Neural progenitor cell (in vitro differentiated cells): ENCODE measurements at regions not wholly inside any gene's neighbourhood (a gene's known extent, or its start where the extent isn't known, plus 50 kb on each side); places are given as distances from the start of the nearest gene placed in this dataset.

Experiments
- DNase-seq: peaks from one replicate; pipeline ENCODE4 v3.0.0-alpha.2; 2016; ENCODE audit warnings: low spot score
- H2AFZ ChIP-seq: fragments of 200-600 bp; sonication (generic); replicated peaks from 2 replicates; pipeline ENCODE4 v1.6.1; 2016; ENCODE audit warnings: antibody characterized with exemption
- H3F3A ChIP-seq: fragments of 200-600 bp; sonication (generic); 2 replicates; pipeline ENCODE4 v1.6.1; 2016; ENCODE audit warnings: antibody characterized with exemption, low read depth
- H3K27ac ChIP-seq: fragments of 200-600 bp; sonication (generic); 2 replicates; pipeline ENCODE4 v1.5.1; 2016; ENCODE audit warnings: mild to moderate bottlenecking
- H3K27me3 ChIP-seq: fragments of 200-600 bp; sonication (generic); 2 replicates; pipeline ENCODE4 v1.6.1; 2016; ENCODE audit warnings: mild to moderate bottlenecking, moderate library complexity
- H3K36me3 ChIP-seq: fragments of 200-600 bp; sonication (generic); 2 replicates; pipeline ENCODE4 v1.5.1; 2016
- H3K4me1 ChIP-seq: fragments of 200-600 bp; sonication (generic); 2 replicates; pipeline ENCODE4 v1.6.1; 2016; ENCODE audit warnings: mixed run types
- H3K4me2 ChIP-seq: fragments of 200-600 bp; sonication (generic); 2 replicates; pipeline ENCODE4 v1.6.1; 2016
- H3K4me3 ChIP-seq: fragments of 200-600 bp; sonication (generic); 2 replicates; pipeline ENCODE4 v1.5.1; 2016
- H3K79me2 ChIP-seq: fragments of 200-600 bp; sonication (generic); 2 replicates; pipeline ENCODE4 v1.6.1; 2016; ENCODE audit warnings: low read depth
- H3K9ac ChIP-seq: fragments of 200-600 bp; sonication (generic); 2 replicates; pipeline ENCODE4 v1.6.1; 2016
- H3K9me3 ChIP-seq: fragments of 200-600 bp; sonication (generic); 2 replicates; pipeline ENCODE4 v1.5.1; 2016; ENCODE audit warnings: low read depth
- H4K20me1 ChIP-seq: fragments of 200-600 bp; sonication (generic); 2 replicates; pipeline ENCODE4 v1.6.1; 2016; ENCODE audit warnings: low read depth
- H3K27ac Mint-ChIP-seq: 3 replicates; pipeline ENCODE4 v1.8.0; 2021; ENCODE audit warnings: mixed read lengths
- H3K27me3 Mint-ChIP-seq: 2 replicates; pipeline ENCODE4 v1.8.0; 2022; ENCODE audit warnings: low read depth, mild to moderate bottlenecking, inconsistent platforms, moderate library complexity, mixed read lengths; ENCODE audit not compliant: insufficient read depth
- H3K36me3 Mint-ChIP-seq: 3 replicates; pipeline ENCODE4 v1.8.0; 2021; ENCODE audit warnings: mixed read lengths
- H3K4me1 Mint-ChIP-seq: 3 replicates; pipeline ENCODE4 v1.8.0; 2021; ENCODE audit warnings: mixed read lengths
- H3K4me3 Mint-ChIP-seq: 3 replicates; pipeline ENCODE4 v1.8.0; 2021; ENCODE audit warnings: mild to moderate bottlenecking, moderate library complexity, mixed read lengths
- H3K9me3 Mint-ChIP-seq: 3 replicates; pipeline ENCODE4 v1.8.0; 2020; ENCODE audit warnings: mixed read lengths
- EZH2 ChIP-seq: fragments of 200-600 bp; sonication (generic); IDR thresholded peaks from 2 replicates; pipeline ENCODE4 v1.6.1; 2017; ENCODE audit warnings: antibody characterized with exemption, mild to moderate bottlenecking, moderate library complexity
- EZH2phosphoT487 ChIP-seq: fragments of 200-600 bp; sonication (generic); IDR thresholded peaks from 2 replicates; pipeline ENCODE4 v1.6.1; 2017; ENCODE audit warnings: antibody characterized with exemption
- TF ChIP-seq, protein P1 (sequence below): fragments of 200-600 bp; sonication (generic); IDR thresholded peaks from 2 replicates; pipeline ENCODE4 v1.5.1; 2017; ENCODE audit warnings: antibody characterized with exemption, mild to moderate bottlenecking

DNA sequence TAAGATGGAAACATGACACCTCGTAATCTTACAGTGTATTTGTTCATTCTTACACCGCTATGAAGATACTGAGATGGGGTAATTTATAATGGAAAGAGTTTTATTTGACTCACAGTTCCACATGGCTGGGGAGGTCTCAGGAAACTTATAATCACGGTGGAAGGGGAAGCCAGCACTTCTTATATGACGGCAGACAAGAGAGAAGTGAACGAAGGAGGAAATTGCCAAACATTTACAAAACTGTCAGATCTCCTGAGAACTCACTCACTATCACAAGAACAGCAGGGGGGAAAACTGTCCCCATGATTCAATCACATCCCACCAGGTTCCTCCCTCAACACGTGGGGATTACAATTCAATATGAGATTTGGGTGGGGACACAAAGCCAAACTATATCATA is 282.3 kb downstream of the HGF start:
- no peak overlapping the region for H3K27ac Mint-ChIP-seq
- Histone ChIP-seq H3F3A (no peaks in the 10 kb centered on the region), H2AFZ (no peak overlapping the region), H4K20me1 (no peaks in the 10 kb centered on the region), H3K79me2 (no peaks in the 10 kb centered on the region), H3K27ac (no peak overlapping the region), H3K36me3 (no peaks in the 10 kb centered on the region), H3K9me3 (no peaks in the 10 kb centered on the region), H3K4me1 (peaks cover 10% of the 10 kb centered on the region), H3K4me2 (no peak overlapping the region), H3K27me3 (no peaks in the 10 kb centered on the region), H3K4me3 (no peak overlapping the region), H3K9ac (no peak overlapping the region)
- H3K9me3 Mint-ChIP-seq = no peaks in the 10 kb centered on the region
- no peaks in the 10 kb centered on the region for H3K36me3 Mint-ChIP-seq
- TF ChIP-seq, protein P1, sequence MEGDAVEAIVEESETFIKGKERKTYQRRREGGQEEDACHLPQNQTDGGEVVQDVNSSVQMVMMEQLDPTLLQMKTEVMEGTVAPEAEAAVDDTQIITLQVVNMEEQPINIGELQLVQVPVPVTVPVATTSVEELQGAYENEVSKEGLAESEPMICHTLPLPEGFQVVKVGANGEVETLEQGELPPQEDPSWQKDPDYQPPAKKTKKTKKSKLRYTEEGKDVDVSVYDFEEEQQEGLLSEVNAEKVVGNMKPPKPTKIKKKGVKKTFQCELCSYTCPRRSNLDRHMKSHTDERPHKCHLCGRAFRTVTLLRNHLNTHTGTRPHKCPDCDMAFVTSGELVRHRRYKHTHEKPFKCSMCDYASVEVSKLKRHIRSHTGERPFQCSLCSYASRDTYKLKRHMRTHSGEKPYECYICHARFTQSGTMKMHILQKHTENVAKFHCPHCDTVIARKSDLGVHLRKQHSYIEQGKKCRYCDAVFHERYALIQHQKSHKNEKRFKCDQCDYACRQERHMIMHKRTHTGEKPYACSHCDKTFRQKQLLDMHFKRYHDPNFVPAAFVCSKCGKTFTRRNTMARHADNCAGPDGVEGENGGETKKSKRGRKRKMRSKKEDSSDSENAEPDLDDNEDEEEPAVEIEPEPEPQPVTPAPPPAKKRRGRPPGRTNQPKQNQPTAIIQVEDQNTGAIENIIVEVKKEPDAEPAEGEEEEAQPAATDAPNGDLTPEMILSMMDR = no peak
- TF ChIP-seq EZH2phosphoT487 = no peak
- no peak overlapping the region for H3K4me3 Mint-ChIP-seq
- H3K4me1 Mint-ChIP-seq = peaks cover 2% of the 10 kb centered on the region
- H3K27me3 Mint-ChIP-seq = no peaks in the 10 kb centered on the region
- DNase-seq = no peak

DNA sequence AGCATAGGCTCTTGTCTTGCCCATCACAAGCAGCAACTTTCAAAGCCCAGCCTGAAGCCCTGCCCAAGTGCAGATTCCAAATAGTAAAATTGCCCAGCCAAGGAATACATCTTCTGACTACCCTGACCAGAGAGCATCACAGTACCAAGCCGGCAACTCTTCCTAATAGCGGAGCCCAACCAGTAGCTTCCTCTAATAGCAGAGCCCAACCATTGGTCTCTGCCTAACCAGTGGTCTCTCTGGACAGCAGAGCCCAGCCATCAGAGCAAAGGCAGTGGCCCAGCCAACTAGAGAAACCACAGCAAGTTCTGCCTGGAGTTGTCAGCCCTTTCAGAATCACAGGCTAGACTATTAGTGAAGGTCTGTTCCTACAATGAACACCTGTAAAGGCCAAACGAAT is 285.6 kb downstream of the HGF start:
- Mint-ChIP-seq H3K4me3 (no peak overlapping the region), H3K27ac (no peak overlapping the region), H3K27me3 (no peaks in the 10 kb centered on the region), H3K4me1 (peaks cover 2% of the 10 kb centered on the region), H3K36me3 (no peaks in the 10 kb centered on the region), H3K9me3 (peaks cover under 1% of the 10 kb centered on the region)
- TF ChIP-seq EZH2phosphoT487 (no peak), EZH2 (no peak)
- TF ChIP-seq, protein P1 = no peak
- H3K4me3 ChIP-seq = no peak overlapping the region
- no peak overlapping the region for H2AFZ ChIP-seq
- no peaks in the 10 kb centered on the region for H3F3A ChIP-seq
- no peaks in the 10 kb centered on the region for H3K4me1 ChIP-seq
- H3K27me3 ChIP-seq = no peaks in the 10 kb centered on the region
- peak; percentile 70 for DNase-seq
- no peaks in the 10 kb centered on the region for H3K79me2 ChIP-seq
- H3K9me3 ChIP-seq = no peaks in the 10 kb centered on the region
- H3K36me3 ChIP-seq = no peaks in the 10 kb centered on the region
- no peak overlapping the region for H3K4me2 ChIP-seq
- H4K20me1 ChIP-seq = no peaks in the 10 kb centered on the region
- no peak overlapping the region for H3K27ac ChIP-seq
- no peak overlapping the region for H3K9ac ChIP-seq

DNA sequence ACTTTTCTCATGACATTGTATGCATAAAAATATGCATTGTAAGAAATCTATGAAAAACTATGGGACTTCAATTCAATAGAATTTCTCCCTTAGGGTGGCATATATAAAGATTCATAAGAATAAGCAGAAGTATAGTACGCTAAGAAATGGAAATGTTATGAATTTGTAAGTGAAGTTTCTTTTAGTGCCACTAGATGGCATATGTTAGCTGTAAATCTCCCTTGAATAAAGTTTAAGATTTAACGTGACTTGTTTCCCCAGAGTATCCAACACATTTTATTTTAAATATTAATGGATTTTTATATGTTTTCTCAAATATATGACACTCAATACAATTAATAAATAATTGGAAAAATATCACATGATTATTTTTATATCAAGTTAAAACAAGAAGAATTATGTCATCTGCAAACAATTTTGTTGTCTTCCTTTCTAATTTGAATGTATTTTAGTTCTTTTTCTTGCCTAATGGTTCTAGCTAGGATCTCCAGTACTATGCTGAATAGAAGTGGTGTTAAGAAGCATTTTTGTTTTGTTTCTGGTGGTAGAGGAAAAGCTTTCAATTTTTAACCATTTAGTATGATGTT is 287.2 kb downstream of the HGF start:
- Histone ChIP-seq H3K4me3 (no peak overlapping the region), H3K27me3 (no peaks in the 10 kb centered on the region), H3K4me2 (no peak overlapping the region), H3K79me2 (no peaks in the 10 kb centered on the region), H3K4me1 (no peaks in the 10 kb centered on the region), H2AFZ (no peak overlapping the region), H3K36me3 (no peaks in the 10 kb centered on the region), H4K20me1 (no peaks in the 10 kb centered on the region), H3K9me3 (no peaks in the 10 kb centered on the region), H3K9ac (no peak overlapping the region), H3F3A (no peaks in the 10 kb centered on the region), H3K27ac (no peak overlapping the region)
- no peaks in the 10 kb centered on the region for H3K36me3 Mint-ChIP-seq
- no peak overlapping the region for H3K4me3 Mint-ChIP-seq
- no peak overlapping the region for H3K27ac Mint-ChIP-seq
- peaks cover 2% of the 10 kb centered on the region for H3K4me1 Mint-ChIP-seq
- no peaks in the 10 kb centered on the region for H3K27me3 Mint-ChIP-seq
- TF ChIP-seq EZH2 = no peak
- TF ChIP-seq, protein P1 = peak; percentile 71
- DNase-seq = peak; percentile 25
- H3K9me3 Mint-ChIP-seq = peaks cover 3% of the 10 kb centered on the region
